T47D (cell line): ENCODE measurements at regions not wholly inside any gene's neighbourhood (a gene's known extent, or its start where the extent isn't known, plus 50 kb on each side); places are given as distances from the start of the nearest gene placed in this dataset.
A peak's percentile ranks its signal among the peaks of the same experiment; 100 is the strongest.

Source experiments
- DNase-seq, 2 experiments: peaks; one replicate each; pipeline versions ENCODE4 v3.0.0 to v3.0.0-alpha.2; 2011 to 2012; ENCODE audit warnings: low read depth in 1 of 2, low spot score in 1 of 2
- JUND ChIP-seq: IDR thresholded peaks from 2 replicates; pipeline ENCODE4 v1.6.1; 2012; ENCODE audit warnings: low read depth
- in situ Hi-C: cut with HindIII; loops from 2 replicates; pipeline ENCODE4 v1.10.0; 2016; ENCODE audit warnings: low sequenced_read_pairs, low pct_unique_long_range_greater_than_20kb

DNA sequence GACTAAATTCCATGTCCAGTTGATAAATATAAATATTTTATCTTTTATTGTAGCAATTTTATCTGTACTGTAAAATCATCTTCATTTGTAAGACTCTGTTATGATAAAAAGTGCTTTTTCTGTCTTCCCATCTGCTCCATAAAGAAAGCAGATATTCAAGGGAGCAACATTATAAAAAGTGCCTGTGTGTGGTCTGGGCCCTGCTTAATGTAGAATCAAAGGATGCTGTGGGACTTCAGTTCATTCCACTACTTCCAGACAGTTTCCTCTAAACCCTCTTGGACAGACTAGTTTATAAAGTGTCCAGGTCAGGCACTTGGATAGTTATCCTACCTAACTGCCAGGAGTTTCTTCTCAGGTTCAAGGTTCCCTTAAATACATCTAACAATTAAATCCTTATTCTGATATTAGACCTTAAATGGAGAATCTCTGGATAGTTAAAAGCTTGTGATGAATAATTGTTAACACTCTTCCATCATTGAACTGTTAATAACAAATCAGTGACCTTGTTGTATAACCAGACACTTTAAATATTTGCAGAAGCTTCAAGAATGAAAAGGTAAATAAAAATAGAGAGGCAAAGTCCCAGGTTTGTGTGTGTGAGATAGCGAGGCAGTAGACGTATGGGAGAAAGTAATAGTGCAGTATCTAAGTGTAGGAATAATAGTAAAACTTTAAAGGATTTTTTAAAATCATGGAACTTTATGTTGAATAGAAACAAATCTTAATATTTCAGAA, 237.5 kb upstream of the CTSO start:
- TF ChIP-seq JUND = no peak
- in situ Hi-C loops = no loop called here
- no peak for DNase-seq

DNA sequence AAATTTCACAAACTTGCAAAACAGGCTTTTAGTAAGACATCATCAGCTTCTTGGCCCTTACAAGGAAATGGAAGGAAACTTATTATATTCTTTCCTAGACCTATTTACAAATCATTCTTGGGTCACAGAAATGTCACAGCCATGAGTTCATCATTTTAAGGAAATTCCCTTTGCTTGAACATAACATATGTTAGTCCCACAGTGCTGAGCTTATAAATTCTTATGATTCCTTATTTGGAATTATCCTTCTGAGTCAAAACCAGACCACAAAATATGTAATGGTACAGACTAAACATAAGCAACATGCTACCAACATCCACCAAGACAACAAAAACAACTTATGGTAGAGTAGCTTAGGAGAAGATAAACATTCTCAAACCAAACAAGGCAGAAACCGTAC, 236.9 kb upstream of the CTSO start:
- no peak for TF ChIP-seq JUND
- in situ Hi-C loops = no loop called here
- no peak for DNase-seq

DNA sequence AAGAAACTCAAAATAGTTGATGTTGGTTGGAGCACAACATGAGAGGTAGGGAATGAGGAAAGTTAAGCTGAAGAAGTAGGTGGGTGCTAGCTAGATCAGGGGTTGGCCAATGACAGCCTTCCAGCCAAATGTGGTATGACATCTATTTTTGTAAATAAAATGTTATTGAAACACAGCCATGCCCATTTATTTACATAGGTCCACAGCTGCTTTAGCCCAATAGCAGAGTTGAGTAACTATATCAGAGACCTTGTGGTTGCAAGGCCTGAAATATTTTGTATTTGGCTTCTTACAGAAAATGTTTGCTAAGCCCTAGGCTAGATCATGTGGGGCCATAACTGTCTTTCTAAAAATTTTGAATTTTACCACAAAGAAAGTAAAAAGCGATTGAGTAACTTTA, 234.9 kb upstream of the CTSO start:
- no peak for DNase-seq
- in situ Hi-C loops = no loop called here
- no peak for TF ChIP-seq JUND

DNA sequence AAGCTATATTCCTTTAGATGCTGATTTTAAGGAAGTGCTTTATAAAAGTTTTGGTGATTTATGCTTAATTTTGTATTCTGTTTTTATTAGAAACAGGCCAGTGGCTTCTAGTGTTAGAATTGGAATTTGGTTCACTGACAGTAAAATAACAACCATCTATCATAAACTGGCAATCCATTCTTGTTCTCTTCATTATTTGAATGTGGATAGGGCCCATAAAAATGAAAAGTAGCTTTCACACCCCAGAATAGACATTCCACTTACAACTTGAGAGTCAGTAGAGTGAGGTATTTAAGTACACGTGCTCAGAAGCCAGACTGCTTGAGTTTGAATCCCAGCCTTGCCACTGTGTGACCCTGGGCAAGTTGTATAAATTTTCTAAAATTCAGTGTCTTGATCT, 232.4 kb upstream of the CTSO start:
- in situ Hi-C loops = no loop called here
- TF ChIP-seq JUND = no peak
- DNase-seq = no peak

DNA sequence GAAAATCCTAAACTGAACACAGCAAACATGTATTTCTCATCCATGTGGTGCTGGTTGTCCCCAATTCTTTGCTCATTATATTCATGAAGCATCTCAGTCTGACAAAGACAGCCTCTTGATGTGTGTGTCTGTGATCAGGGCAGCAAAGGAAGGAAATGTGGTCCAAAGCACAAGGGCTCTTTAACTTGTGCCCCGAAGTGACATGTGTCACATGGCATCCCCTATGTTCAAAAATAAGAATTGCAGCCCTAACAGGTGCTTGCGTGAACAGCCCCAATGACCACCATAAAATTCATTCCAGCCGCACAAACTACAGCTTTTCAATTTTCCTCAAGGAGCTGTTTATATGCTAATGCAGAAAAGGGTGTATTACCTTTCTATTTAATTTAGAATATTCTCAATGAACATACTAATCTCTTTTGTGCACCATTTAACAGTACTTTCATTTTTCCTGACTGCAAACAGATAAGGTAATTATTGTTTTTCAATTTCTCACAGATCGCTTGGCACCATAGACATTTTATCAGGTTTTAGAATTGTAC, 231.9 kb upstream of the CTSO start:
- in situ Hi-C loops = no loop called here
- TF ChIP-seq JUND = no peak
- no peak for DNase-seq

DNA sequence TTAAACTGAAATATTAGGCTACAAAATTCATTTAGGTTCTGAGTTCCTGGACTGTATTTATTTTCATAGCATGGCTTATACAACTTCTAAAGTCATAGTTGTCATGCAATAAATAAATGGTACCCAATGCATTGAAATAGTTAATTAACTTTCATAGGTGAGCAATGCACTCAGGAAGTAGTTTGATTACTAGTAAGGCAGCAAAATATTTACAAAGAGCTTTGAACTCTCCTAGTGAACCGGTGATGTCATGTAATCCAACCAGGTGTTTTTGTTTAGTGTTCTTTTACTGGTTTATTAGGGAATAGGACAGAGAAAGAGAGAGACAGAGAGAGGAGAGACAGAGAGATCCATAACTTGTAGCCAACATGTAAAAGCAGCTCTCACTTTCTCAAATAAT, 228.6 kb upstream of the CTSO start:
- TF ChIP-seq JUND = no peak
- in situ Hi-C loops = no loop called here
- DNase-seq = no peak

- in situ Hi-C loops = no loop called here
- DNase-seq = no peak
- no peak for TF ChIP-seq JUND
Measured at GRCh38 chr4:156177941-156178340, 224.3 kb upstream of the CTSO start.

GRCh38 chr4:156176896-156177295, 223.2 kb upstream of the CTSO start:
- in situ Hi-C loops = no loop called here
- no peak for TF ChIP-seq JUND
- no peak for DNase-seq

GRCh38 chr4:156173937-156174336, 220.3 kb upstream of the CTSO start:
- in situ Hi-C loops = no loop called here
- no peak for DNase-seq
- TF ChIP-seq JUND = no peak

- no peak for DNase-seq
- TF ChIP-seq JUND = no peak
- in situ Hi-C loops = no loop called here
Measured at GRCh38 chr4:156173486-156173885, 219.8 kb upstream of the CTSO start.

DNA sequence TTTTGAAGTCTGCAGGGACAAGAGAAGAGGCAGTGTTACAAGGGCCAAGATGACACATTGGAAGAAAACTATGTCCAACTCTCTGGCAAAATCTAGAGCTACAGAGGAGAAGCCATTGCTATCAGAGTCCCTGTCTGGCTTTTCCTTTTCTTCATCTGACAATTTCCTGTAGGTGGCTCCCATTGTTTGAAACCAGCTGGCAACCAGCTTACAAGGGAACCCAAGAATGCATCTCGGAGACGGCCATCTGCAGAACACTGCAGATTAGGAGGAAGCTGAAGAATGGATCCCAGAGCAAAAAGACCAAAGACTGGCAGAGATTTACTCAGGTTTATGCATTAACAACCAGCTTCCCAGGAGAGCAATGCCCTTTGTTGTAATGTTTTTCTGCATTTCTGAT, 216.2 kb upstream of the CTSO start:
- in situ Hi-C loops = no loop called here
- no peak for TF ChIP-seq JUND
- peak in 1 of 2 experiments; percentile 5 for DNase-seq

- no peak for TF ChIP-seq JUND
- in situ Hi-C loops = no loop called here
- peak; percentile 1 to 42 for DNase-seq
Measured at GRCh38 chr4:156169011-156169410, 215.3 kb upstream of the CTSO start.

DNA sequence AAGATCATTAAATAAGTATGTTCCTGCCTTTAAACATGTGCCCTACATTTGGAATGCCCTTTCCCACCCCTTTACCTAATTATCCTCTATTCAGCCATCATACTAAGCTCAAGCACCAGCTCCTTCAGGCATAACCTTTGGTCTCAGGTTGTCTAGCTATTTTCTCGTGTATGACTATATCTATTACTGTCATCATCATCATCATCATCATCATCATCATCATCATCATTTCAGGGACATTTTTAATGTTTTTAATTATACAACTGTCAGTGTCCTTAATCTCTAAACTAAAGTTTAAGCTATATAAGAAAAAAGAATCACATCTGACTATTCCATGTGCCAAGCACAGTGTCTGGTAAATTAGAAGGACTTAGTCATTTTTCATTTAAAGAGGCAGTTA, 214.6 kb upstream of the CTSO start:
- TF ChIP-seq JUND = no peak
- no peak for DNase-seq
- in situ Hi-C loops = no loop called here

DNA sequence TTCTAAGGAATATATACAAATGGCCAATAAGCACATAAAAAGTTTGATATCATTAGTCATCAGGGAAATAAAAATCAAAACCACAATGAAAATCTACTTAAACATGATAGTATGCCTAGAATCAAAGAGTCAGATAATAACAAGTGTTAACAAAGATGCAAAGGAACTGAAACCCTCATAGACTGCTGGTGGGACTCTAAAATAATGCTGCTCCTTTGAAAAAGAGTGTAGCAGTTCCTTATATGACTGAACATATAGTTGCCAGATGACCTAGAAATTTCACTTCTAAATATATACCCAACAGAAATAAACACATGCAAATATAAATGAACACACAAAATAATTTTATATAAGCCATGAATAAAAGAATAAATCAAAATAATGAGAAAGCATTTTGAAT, 205.1 kb upstream of the CTSO start:
- no peak for TF ChIP-seq JUND
- no peak for DNase-seq
- in situ Hi-C loops = no loop called here
